T-cell (primary cell): ENCODE measurements at regions not wholly inside any gene's neighbourhood (a gene's known extent, or its start where the extent isn't known, plus 50 kb on each side); places are given as distances from the start of the nearest gene placed in this dataset.
A peak's percentile ranks its signal among the peaks of the same experiment; 100 is the strongest.

Source experiments
- ATAC-seq, 4 experiments: fragments of 200-7000 bp in 3 of 4; fragments of 150-1000 bp in 1 of 4; cut with Tn5 transposase; replicated peaks in 1 of 4; 1 replicate in 3 of 4; 2 replicates in 1 of 4; pipeline ENCODE4 v1.10.0; 2021; ENCODE audit warnings: moderate library complexity in 3 of 4, mild to moderate bottlenecking in 2 of 4, moderate number of reproducible peaks in 1 of 4
- CTCF ChIA-PET, 2 donors: fragments of 300-600 bp; sonication (Branson Sonifier 250); formaldehyde crosslinking; loops; one replicate each; lab custom pipeline; 2022; ENCODE audit warnings: antibody characterized with exemption in 2 of 2; lab: Charles Lee
- POLR2A ChIA-PET, 2 donors: fragments of 300-600 bp; sonication (Branson Sonifier 250); formaldehyde crosslinking; loops; one replicate each; lab custom pipeline; 2022; ENCODE audit warnings: antibody characterized with exemption in 2 of 2; lab: Charles Lee
- DNase-seq, 35 experiments: peaks; one replicate each; pipeline versions ENCODE4 v3.0.0 to v3.0.0-alpha.2; 2013 to 2023
- H3K27ac ChIP-seq: one replicate; pipeline ENCODE4 v1.5.1; 2013; ENCODE audit warnings: low read length
- H3K27me3 ChIP-seq, 2 experiments: replicated peaks in 1 of 2; 1 replicate in 1 of 2; 2 replicates in 1 of 2; pipeline versions ENCODE4 v1.6.1 to v1.7.0; 2013; ENCODE audit warnings: low read length in 1 of 2, mixed read lengths in 1 of 2; ENCODE audit not compliant: control insufficient read depth in 2 of 2, insufficient read depth in 2 of 2; ENCODE audit errors: extremely low read depth in 1 of 2
- H3K36me3 ChIP-seq, 2 donors: 1 replicate in 1 of 2; 2 replicates in 1 of 2; pipeline versions ENCODE4 v1.6.1 to v1.7.0; 2013; ENCODE audit warnings: low read length in 1 of 2; ENCODE audit not compliant: control insufficient read depth in 2 of 2, insufficient read depth in 1 of 2; ENCODE audit errors: extremely low read depth in 1 of 2
- H3K4me1 ChIP-seq, 2 experiments: 1 replicate in 1 of 2; 2 replicates in 1 of 2; pipeline versions ENCODE4 v1.6.1 to v1.7.0; 2013; ENCODE audit warnings: low read length in 2 of 2, mixed read lengths in 1 of 2; ENCODE audit not compliant: insufficient read depth in 2 of 2, control insufficient read depth in 1 of 2; ENCODE audit errors: extremely low read depth in 1 of 2
- H3K4me3 ChIP-seq, 2 donors: 1 replicate in 1 of 2; 2 replicates in 1 of 2; pipeline versions ENCODE4 v1.5.1 to v1.7.0; 2013; ENCODE audit warnings: mild to moderate bottlenecking in 2 of 2, low read length in 1 of 2, moderate library complexity in 1 of 2; ENCODE audit not compliant: control insufficient read depth in 1 of 2; ENCODE audit errors: extremely low read depth in 1 of 2
- H3K9me3 ChIP-seq: 2 replicates; pipeline ENCODE4 v1.7.0; 2013
- H3K27ac Mint-ChIP-seq, 2 donors: one replicate each; pipeline ENCODE4 v1.8.0; 2020 to 2021; ENCODE audit warnings: mild to moderate bottlenecking in 2 of 2, mixed read lengths in 2 of 2
- H3K27me3 Mint-ChIP-seq, 2 donors: one replicate each; pipeline ENCODE4 v1.8.0; 2021 to 2022; ENCODE audit warnings: mixed read lengths in 2 of 2
- H3K36me3 Mint-ChIP-seq: one replicate; pipeline ENCODE4 v1.8.0; 2021; ENCODE audit warnings: mixed read lengths
- H3K4me1 Mint-ChIP-seq, 3 donors: one replicate each; pipeline ENCODE4 v1.8.0; 2020 to 2022; ENCODE audit warnings: mixed read lengths in 3 of 3, mild to moderate bottlenecking in 1 of 3
- H3K4me3 Mint-ChIP-seq, 3 donors: one replicate each; pipeline ENCODE4 v1.8.0; 2020 to 2022; ENCODE audit warnings: mild to moderate bottlenecking in 3 of 3, mixed read lengths in 3 of 3, moderate library complexity in 3 of 3
- H3K9me3 Mint-ChIP-seq, 3 donors: one replicate each; pipeline ENCODE4 v1.8.0; 2020 to 2022; ENCODE audit warnings: mixed read lengths in 3 of 3
- WGBS: methylation state at CpG from one replicate; pipeline ENCODE4 v1.1.5; 2013; ENCODE audit warnings: missing lambda C conversion rate; ENCODE audit not compliant: insufficient coverage; 5-methylcytosine and 5-hydroxymethylcytosine counted together

DNA sequence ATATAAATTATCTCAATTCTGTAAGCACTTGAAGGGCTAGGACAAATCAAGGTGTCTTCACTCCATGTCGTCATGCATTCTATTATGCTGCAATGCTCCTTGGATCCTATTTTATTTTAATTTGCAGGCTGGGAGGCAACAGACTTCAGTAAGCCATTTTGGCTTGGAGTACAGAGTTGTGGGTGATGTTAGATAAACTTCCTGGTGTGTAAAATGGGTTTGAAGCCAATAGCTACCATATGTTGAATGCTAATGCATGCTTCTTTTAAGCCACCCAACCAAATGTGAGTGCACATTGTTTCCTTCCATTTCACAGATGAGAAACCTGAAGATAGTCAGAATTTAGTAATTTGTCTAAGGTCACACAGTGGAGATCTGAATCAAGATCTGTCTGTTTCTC is 482.8 kb downstream of the DISC1 start:
- ChIA-PET CTCF (no interaction called here), POLR2A (no interaction called here)
- Histone ChIP-seq H3K36me3 (no peaks in the 10 kb centered on the region), H3K4me3 (no peak overlapping the region), H3K4me1 (no peaks in the 10 kb centered on the region), H3K27me3 (peaks cover 0 to 4% of the 10 kb centered on the region in 2 experiments), H3K27ac (no peak overlapping the region), H3K9me3 (no peaks in the 10 kb centered on the region)
- ATAC-seq (no peak), DNase-seq (no peak)
- H3K27me3 Mint-ChIP-seq: peaks cover 4 to 26% of the 10 kb centered on the region in 2 donors
- no peak overlapping the region for H3K4me3 Mint-ChIP-seq
- no peaks in the 10 kb centered on the region for H3K9me3 Mint-ChIP-seq
- no peak overlapping the region for H3K27ac Mint-ChIP-seq
- H3K36me3 Mint-ChIP-seq: no peaks in the 10 kb centered on the region
- 100% methylated on average over 1 of the region's 1 CpG for WGBS
- no peaks in the 10 kb centered on the region for H3K4me1 Mint-ChIP-seq

- peaks cover 0 to 4% of the 10 kb centered on the region in 2 experiments for H3K27me3 ChIP-seq
- Mint-ChIP-seq H3K9me3 (no peaks in the 10 kb centered on the region), H3K4me3 (no peak overlapping the region), H3K36me3 (no peaks in the 10 kb centered on the region), H3K4me1 (no peaks in the 10 kb centered on the region), H3K27me3 (peaks cover 4 to 26% of the 10 kb centered on the region in 2 donors), H3K27ac (peak overlapping the region in 1 of 2 donors; percentile 0)
- 84% methylated on average over 3 of the region's 3 CpGs for WGBS
- DNase-seq (no peak), ATAC-seq (no peak)
- ChIA-PET CTCF (no interaction called here), POLR2A (no interaction called here)
- no peak overlapping the region for H3K4me3 ChIP-seq
- no peaks in the 10 kb centered on the region for H3K36me3 ChIP-seq
- H3K27ac ChIP-seq: no peak overlapping the region
- no peaks in the 10 kb centered on the region for H3K4me1 ChIP-seq
- no peaks in the 10 kb centered on the region for H3K9me3 ChIP-seq
Measured at GRCh38 chr1:232108598-232108997, 482.0 kb downstream of the DISC1 start.

GRCh38 chr1:232106415-232106814 is 479.8 kb downstream of the DISC1 start:
- no peak overlapping the region for H3K4me3 Mint-ChIP-seq
- Histone ChIP-seq H3K27me3 (peaks cover 0 to 4% of the 10 kb centered on the region in 2 experiments), H3K4me3 (no peak overlapping the region), H3K9me3 (no peaks in the 10 kb centered on the region), H3K4me1 (no peaks in the 10 kb centered on the region), H3K27ac (no peak overlapping the region), H3K36me3 (no peaks in the 10 kb centered on the region)
- no peaks in the 10 kb centered on the region for H3K36me3 Mint-ChIP-seq
- peaks cover 4 to 26% of the 10 kb centered on the region in 2 donors for H3K27me3 Mint-ChIP-seq
- CTCF ChIA-PET: no interaction called here
- no CpG with 5 or more reads among the region's 4 CpGs for WGBS
- H3K27ac Mint-ChIP-seq: no peak overlapping the region
- POLR2A ChIA-PET: no interaction called here
- H3K4me1 Mint-ChIP-seq: no peaks in the 10 kb centered on the region
- no peaks in the 10 kb centered on the region for H3K9me3 Mint-ChIP-seq
- DNase-seq: no peak
- no peak for ATAC-seq

DNA sequence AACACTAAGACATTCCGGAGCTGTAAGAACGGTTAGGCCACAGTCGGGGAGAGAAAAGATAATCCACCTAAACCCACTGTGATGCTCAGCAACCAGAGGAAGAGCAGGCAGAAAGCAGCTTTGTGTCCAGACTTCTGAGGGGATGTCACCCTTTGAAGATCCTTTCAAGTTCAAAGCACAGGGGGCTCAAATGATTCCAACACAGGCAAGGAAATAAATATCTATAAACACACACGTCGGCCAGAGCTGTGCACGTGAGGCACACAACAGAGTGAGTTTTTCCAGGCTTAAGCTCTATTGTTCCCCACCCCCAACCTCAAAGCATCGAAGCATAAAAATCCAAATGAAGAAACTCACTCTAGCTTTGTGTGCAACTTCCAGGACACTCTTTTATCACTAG is 479.0 kb downstream of the DISC1 start:
- POLR2A ChIA-PET: no interaction called here
- CTCF ChIA-PET: no interaction called here
- H3K4me1 ChIP-seq: no peaks in the 10 kb centered on the region

GRCh38 chr1:232101231-232101630 is 474.6 kb downstream of the DISC1 start:
- ChIA-PET POLR2A (no interaction called here), CTCF (no interaction called here)
- H3K9me3 Mint-ChIP-seq: peaks cover 0 to 6% (median 6%) of the 10 kb centered on the region in 3 donors
- no peak overlapping the region for H3K4me3 Mint-ChIP-seq
- Histone ChIP-seq H3K9me3 (no peaks in the 10 kb centered on the region), H3K36me3 (no peaks in the 10 kb centered on the region), H3K27me3 (peaks cover 0 to 13% of the 10 kb centered on the region in 2 experiments), H3K27ac (no peak overlapping the region), H3K4me1 (no peaks in the 10 kb centered on the region), H3K4me3 (no peak overlapping the region)
- WGBS: no CpG with 5 or more reads among the region's 1 CpG
- DNase-seq (no peak), ATAC-seq (no peak)
- peaks cover 14 to 22% of the 10 kb centered on the region in 2 donors for H3K27me3 Mint-ChIP-seq
- no peaks in the 10 kb centered on the region for H3K4me1 Mint-ChIP-seq
- no peak overlapping the region for H3K27ac Mint-ChIP-seq
- H3K36me3 Mint-ChIP-seq: no peaks in the 10 kb centered on the region

More for the DNA sequence above, 479.0 kb downstream of the DISC1 start:
- no peak for DNase-seq
- no peaks in the 10 kb centered on the region for H3K36me3 Mint-ChIP-seq
- H3K27me3 ChIP-seq: peaks cover 0 to 2% of the 10 kb centered on the region in 2 experiments
- H3K4me1 Mint-ChIP-seq: no peaks in the 10 kb centered on the region
- H3K27ac Mint-ChIP-seq: no peak overlapping the region
- WGBS: 93% methylated on average over 7 of the region's 7 CpGs
- no peak overlapping the region for H3K27ac ChIP-seq
- no peaks in the 10 kb centered on the region for H3K9me3 Mint-ChIP-seq
- H3K36me3 ChIP-seq: no peaks in the 10 kb centered on the region
- H3K4me3 ChIP-seq: no peak overlapping the region
- peaks cover 4 to 18% of the 10 kb centered on the region in 2 donors for H3K27me3 Mint-ChIP-seq
- no peak for ATAC-seq
- H3K4me3 Mint-ChIP-seq: no peak overlapping the region
- no peaks in the 10 kb centered on the region for H3K9me3 ChIP-seq

DNA sequence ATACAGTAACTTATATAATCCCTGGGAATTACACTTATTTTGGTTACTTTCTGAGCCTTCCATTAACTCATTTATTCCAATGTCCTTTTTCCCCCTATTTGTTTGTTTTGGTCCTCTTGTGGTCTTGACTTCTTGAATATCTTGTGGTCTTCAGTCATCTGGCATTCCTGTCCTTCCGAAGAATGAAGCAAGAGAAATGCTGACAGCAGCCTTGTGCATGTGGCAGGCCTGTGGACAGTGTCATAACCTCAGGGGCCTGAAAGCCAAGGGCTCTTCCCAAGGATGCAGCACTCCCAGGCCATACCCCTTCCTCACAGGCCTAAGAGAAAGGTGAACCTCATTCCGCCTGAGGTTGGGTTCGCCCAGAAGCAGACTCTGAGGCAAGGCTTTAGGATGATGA is 470.2 kb downstream of the DISC1 start:
- H3K4me3 Mint-ChIP-seq: no peak overlapping the region
- Histone ChIP-seq H3K9me3 (no peaks in the 10 kb centered on the region), H3K36me3 (no peaks in the 10 kb centered on the region), H3K27me3 (peaks cover 0 to 13% of the 10 kb centered on the region in 2 experiments), H3K27ac (no peak overlapping the region), H3K4me1 (no peaks in the 10 kb centered on the region), H3K4me3 (no peak overlapping the region)
- H3K36me3 Mint-ChIP-seq: no peaks in the 10 kb centered on the region
- ChIA-PET POLR2A (no interaction called here), CTCF (no interaction called here)
- peaks cover 14 to 26% of the 10 kb centered on the region in 2 donors for H3K27me3 Mint-ChIP-seq
- 80% methylated on average over 1 of the region's 3 CpGs for WGBS
- ATAC-seq (no peak), DNase-seq (no peak)
- H3K27ac Mint-ChIP-seq: no peak overlapping the region
- peaks cover 0 to 6% (median 6%) of the 10 kb centered on the region in 3 donors for H3K9me3 Mint-ChIP-seq
- H3K4me1 Mint-ChIP-seq: no peaks in the 10 kb centered on the region
